ENCODE measurements at regions not wholly inside any gene's neighbourhood (a gene's known extent, or its start where the extent isn't known, plus 50 kb on each side); places are given as distances from the start of the nearest gene placed in this dataset.
"Not testable (repeated sequence)": the region's sequence is repeated elsewhere in the genome, so short reads cannot be mapped to it uniquely, and the experiment has no call there.

GRCh38 chr7:67663644-67664043 is 667.0 kb downstream of the TYW1 start:
- DNase-seq (ENCODE audit: extremely low spot score, unreplicated experiment): no peak
- Mint-ChIP-seq H3K27ac (no peak overlapping the region), H3K36me3 (no peaks in the 10 kb centered on the region), H3K9me3 (peaks cover 5% of the 10 kb centered on the region), H3K27me3 (peaks cover 2% of the 10 kb centered on the region), H3K4me3 (no peak overlapping the region), H3K4me1 (ENCODE audit: unreplicated experiment) (peaks cover 5% of the 10 kb centered on the region)
- no peak for TF ChIP-seq CTCF (conservative IDR thresholded peaks at IDR 0.05)

- not testable (repeated sequence) for DNase-seq (ENCODE audit: extremely low spot score, unreplicated experiment); H3K4me3 Mint-ChIP-seq; H3K9me3 Mint-ChIP-seq; H3K36me3 Mint-ChIP-seq; H3K27me3 Mint-ChIP-seq; H3K27ac Mint-ChIP-seq; H3K4me1 Mint-ChIP-seq (ENCODE audit: unreplicated experiment)
Observed at GRCh38 chr7:67666359-67666758, 669.7 kb downstream of the TYW1 start.

- TF ChIP-seq CTCF (conservative IDR thresholded peaks at IDR 0.05): no peak
- Mint-ChIP-seq H3K27me3 (no peaks in the 10 kb centered on the region), H3K9me3 (peaks cover 10% of the 10 kb centered on the region), H3K4me3 (no peak overlapping the region), H3K36me3 (no peaks in the 10 kb centered on the region), H3K4me1 (ENCODE audit: unreplicated experiment) (peaks cover 5% of the 10 kb centered on the region), H3K27ac (no peak overlapping the region)
- DNase-seq (ENCODE audit: extremely low spot score, unreplicated experiment): no peak
Observed at GRCh38 chr7:67671006-67671548, 674.4 kb downstream of the TYW1 start.

GRCh38 chr7:67673861-67674260 is 677.2 kb downstream of the TYW1 start:
- Mint-ChIP-seq H3K4me3 (no peak overlapping the region), H3K4me1 (ENCODE audit: unreplicated experiment) (no peaks in the 10 kb centered on the region), H3K9me3 (peaks cover 10% of the 10 kb centered on the region), H3K27ac (no peak overlapping the region), H3K36me3 (no peaks in the 10 kb centered on the region), H3K27me3 (no peaks in the 10 kb centered on the region)
- DNase-seq (ENCODE audit: extremely low spot score, unreplicated experiment): no peak
- no peak for TF ChIP-seq CTCF (conservative IDR thresholded peaks at IDR 0.05)

DNA sequence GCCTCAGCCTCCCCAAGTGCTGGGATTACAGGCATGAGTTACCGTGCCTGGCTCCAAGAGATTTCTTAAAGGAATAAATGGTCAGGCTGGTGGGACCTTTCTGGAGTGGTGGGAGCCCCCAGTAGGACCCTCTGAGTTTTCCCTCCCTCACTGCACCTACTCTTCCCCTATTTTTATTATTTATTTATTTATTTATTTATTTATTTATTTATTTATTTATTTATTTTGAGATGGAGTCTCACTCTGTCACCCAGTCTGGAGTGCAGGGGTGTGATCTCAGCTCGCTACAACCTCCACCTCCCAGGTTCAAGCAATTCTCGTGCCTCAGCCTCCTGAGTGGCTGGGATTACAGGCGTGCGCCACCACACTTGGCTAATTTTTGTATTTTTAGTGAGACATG is 678.2 kb downstream of the TYW1 start:
- H3K4me1 Mint-ChIP-seq (ENCODE audit: unreplicated experiment); H3K36me3 Mint-ChIP-seq: not testable (repeated sequence)
- H3K9me3 Mint-ChIP-seq: peaks cover 10% of the 10 kb centered on the region

DNA sequence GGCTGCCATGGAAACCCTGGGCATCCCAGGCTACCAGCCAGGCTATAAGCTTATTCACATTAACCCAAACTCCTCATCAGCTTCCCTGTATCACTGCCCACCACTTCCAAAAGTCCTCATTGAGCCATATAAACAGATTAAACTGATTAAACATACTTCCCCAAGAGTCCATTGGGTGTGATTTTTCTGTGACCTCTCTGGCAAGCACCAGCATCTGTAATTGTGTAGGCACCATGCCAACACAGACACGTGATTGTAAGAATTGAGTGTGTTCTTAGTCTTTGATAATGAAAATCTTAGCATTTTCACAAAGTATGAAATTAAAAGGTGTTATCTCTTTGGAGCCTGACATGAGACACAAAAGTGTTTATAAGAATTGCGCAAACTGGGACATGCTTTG is 679.3 kb downstream of the TYW1 start:
- no peak for DNase-seq (ENCODE audit: extremely low spot score, unreplicated experiment)

More for the DNA sequence above, 678.2 kb downstream of the TYW1 start:
- H3K27ac Mint-ChIP-seq; H3K27me3 Mint-ChIP-seq; H3K4me3 Mint-ChIP-seq; DNase-seq (ENCODE audit: extremely low spot score, unreplicated experiment): not testable (repeated sequence)

More for the DNA sequence above, 679.3 kb downstream of the TYW1 start:
- no peaks in the 10 kb centered on the region for H3K27me3 Mint-ChIP-seq
- no peak for TF ChIP-seq CTCF (conservative IDR thresholded peaks at IDR 0.05)
- no peaks in the 10 kb centered on the region for H3K4me1 Mint-ChIP-seq (ENCODE audit: unreplicated experiment)
- H3K36me3 Mint-ChIP-seq: no peaks in the 10 kb centered on the region
- no peak overlapping the region for H3K4me3 Mint-ChIP-seq
- H3K9me3 Mint-ChIP-seq: peaks cover 10% of the 10 kb centered on the region
- no peak overlapping the region for H3K27ac Mint-ChIP-seq

All from type B pancreatic cell (in vitro differentiated cells).